ENCODE measurements at regions not wholly inside any gene's neighbourhood (a gene's known extent, or its start where the extent isn't known, plus 50 kb on each side); places are given as distances from the start of the nearest gene placed in this dataset.
"Not testable (repeated sequence)": the region's sequence is repeated elsewhere in the genome, so short reads cannot be mapped to it uniquely, and the experiment has no call there.

- not testable (repeated sequence) for H3K4me3 ChIP-seq (replicated peaks; ENCODE audit: insufficient read depth, low read length); H3K27me3 ChIP-seq (ENCODE audit: insufficient read depth, poor library complexity, severe bottlenecking); DNase-seq (ENCODE audit: low read depth in 1 of 2, low spot score in 1 of 2); H3K27ac ChIP-seq (replicated peaks)
These were observed 70.2 kb downstream of the ZNF726 start for GRCh38 chr19:23984911-23985310.

GRCh38 chr19:23986623-23987022 lies 71.9 kb downstream of the ZNF726 start:
- Histone ChIP-seq H3K27me3 (ENCODE audit: insufficient read depth, poor library complexity, severe bottlenecking) (no peaks in the 10 kb centered on the region), H3K27ac (replicated peaks) (no peak overlapping the region), H3K4me3 (replicated peaks; ENCODE audit: insufficient read depth, low read length) (no peak overlapping the region)
- DNase-seq (ENCODE audit: low read depth in 1 of 2, low spot score in 1 of 2) = no peak
- TF ChIP-seq REST (IDR thresholded peaks at IDR 0.05; ENCODE audit: insufficient replicate concordance, low read depth) = no peak
- TF ChIP-seq GABPA (IDR thresholded peaks at IDR 0.05; ENCODE audit: low read depth) = no peak

DNA sequence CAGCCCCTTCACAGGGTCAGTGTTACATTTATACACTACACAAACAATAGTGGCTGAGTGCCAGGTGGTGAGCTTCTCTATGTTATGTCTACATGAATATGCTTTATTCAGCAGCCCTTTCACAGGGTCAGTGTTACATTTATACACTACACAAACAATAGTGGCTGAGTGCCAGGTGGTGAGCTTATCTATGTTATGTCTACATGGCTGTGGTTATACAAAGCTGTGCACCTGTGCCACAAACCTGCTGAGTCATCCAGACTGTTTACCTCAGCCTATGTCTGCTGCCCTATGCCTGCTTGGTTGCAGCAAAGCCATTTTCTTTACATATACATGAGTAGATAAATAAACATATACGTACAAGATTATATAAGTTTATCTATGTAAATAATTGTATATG lies 76.5 kb downstream of the ZNF726 start:
- no peak for DNase-seq (ENCODE audit: low read depth in 1 of 2, low spot score in 1 of 2)
- H3K4me3 ChIP-seq (replicated peaks; ENCODE audit: insufficient read depth, low read length) = no peak overlapping the region
- TF ChIP-seq SPI1 (IDR thresholded peaks at IDR 0.05; ENCODE audit: borderline replicate concordance, low read depth) (no peak), REST (IDR thresholded peaks at IDR 0.05; ENCODE audit: insufficient replicate concordance, low read depth) (no peak), POLR2AphosphoS5 (IDR thresholded peaks at IDR 0.05; ENCODE audit: low read depth) (no peak), GABPA (IDR thresholded peaks at IDR 0.05; ENCODE audit: low read depth) (no peak)
- TF ChIP-seq, protein P1, sequence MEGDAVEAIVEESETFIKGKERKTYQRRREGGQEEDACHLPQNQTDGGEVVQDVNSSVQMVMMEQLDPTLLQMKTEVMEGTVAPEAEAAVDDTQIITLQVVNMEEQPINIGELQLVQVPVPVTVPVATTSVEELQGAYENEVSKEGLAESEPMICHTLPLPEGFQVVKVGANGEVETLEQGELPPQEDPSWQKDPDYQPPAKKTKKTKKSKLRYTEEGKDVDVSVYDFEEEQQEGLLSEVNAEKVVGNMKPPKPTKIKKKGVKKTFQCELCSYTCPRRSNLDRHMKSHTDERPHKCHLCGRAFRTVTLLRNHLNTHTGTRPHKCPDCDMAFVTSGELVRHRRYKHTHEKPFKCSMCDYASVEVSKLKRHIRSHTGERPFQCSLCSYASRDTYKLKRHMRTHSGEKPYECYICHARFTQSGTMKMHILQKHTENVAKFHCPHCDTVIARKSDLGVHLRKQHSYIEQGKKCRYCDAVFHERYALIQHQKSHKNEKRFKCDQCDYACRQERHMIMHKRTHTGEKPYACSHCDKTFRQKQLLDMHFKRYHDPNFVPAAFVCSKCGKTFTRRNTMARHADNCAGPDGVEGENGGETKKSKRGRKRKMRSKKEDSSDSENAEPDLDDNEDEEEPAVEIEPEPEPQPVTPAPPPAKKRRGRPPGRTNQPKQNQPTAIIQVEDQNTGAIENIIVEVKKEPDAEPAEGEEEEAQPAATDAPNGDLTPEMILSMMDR (IDR thresholded peaks at IDR 0.05; ENCODE audit: insufficient read depth, low read length) = no peak
- H3K27me3 ChIP-seq (ENCODE audit: insufficient read depth, poor library complexity, severe bottlenecking) = no peaks in the 10 kb centered on the region
- no peak overlapping the region for H3K27ac ChIP-seq (replicated peaks)

GRCh38 chr19:23992348-23992747 lies 77.7 kb downstream of the ZNF726 start:
- TF ChIP-seq, protein P1 (IDR thresholded peaks at IDR 0.05; ENCODE audit: insufficient read depth, low read length) = no peak
- TF ChIP-seq REST (IDR thresholded peaks at IDR 0.05; ENCODE audit: insufficient replicate concordance, low read depth) (no peak), SPI1 (IDR thresholded peaks at IDR 0.05; ENCODE audit: borderline replicate concordance, low read depth) (no peak), POLR2AphosphoS5 (IDR thresholded peaks at IDR 0.05; ENCODE audit: low read depth) (no peak)
- no peaks in the 10 kb centered on the region for H3K27me3 ChIP-seq (ENCODE audit: insufficient read depth, poor library complexity, severe bottlenecking)
- H3K4me3 ChIP-seq (replicated peaks; ENCODE audit: insufficient read depth, low read length) = no peak overlapping the region
- no peak for DNase-seq (ENCODE audit: low read depth in 1 of 2, low spot score in 1 of 2)
- no peak overlapping the region for H3K27ac ChIP-seq (replicated peaks)
